Head of caudate nucleus (tissue), 42 donors: ENCODE measurements at regions not wholly inside any gene's neighbourhood (a gene's known extent, or its start where the extent isn't known, plus 50 kb on each side); places are given as distances from the start of the nearest gene placed in this dataset.

Source experiments
- DNase-seq, 42 donors: peaks; one replicate each; pipeline versions ENCODE4 v3.0.0 to v3.0.0-alpha.2; 2020 to 2021; ENCODE audit warnings: mixed read lengths in 7 of 42
- intact Hi-C: fragments of 100-400 bp; cut with DNase I; formaldehyde crosslinking; loops from one replicate; pipeline ENCODE4 v1.15.0; 2022

- intact Hi-C loops, result loop anchor here (5.0 kb wide), 3 partner anchors 178 to 318 kb away; partner anchors contain the start of gene ARHGAP5
- peak; percentile 57 to 92 (median 77) for DNase-seq
These were observed 52.0 kb upstream of the RNU6-8 start for GRCh38 chr14:32254952-32255679.

- intact Hi-C loops, result no loop called here
- DNase-seq, result no peak
These were observed 52.7 kb upstream of the RNU6-8 start for GRCh38 chr14:32255789-32256188.

GRCh38 chr14:32256576-32256975, 53.5 kb upstream of the RNU6-8 start:
- no peak for DNase-seq
- intact Hi-C loops, result no loop called here

GRCh38 chr14:32258336-32258993, 55.4 kb upstream of the RNU6-8 start:
- DNase-seq, result no peak
- intact Hi-C loops, result no loop called here

GRCh38 chr14:32259368-32260013, 56.4 kb upstream of the RNU6-8 start:
- no peak for DNase-seq
- intact Hi-C loops, result no loop called here

GRCh38 chr14:32263939-32264567, 61.0 kb upstream of the RNU6-8 start:
- no peak for DNase-seq
- intact Hi-C loops, result no loop called here

- DNase-seq, result no peak
These were observed 62.5 kb upstream of the RNU6-8 start for GRCh38 chr14:32265584-32265983.

GRCh38 chr14:32277998-32278397, 51.1 kb upstream of the AKAP6 start:
- intact Hi-C loops, result no loop called here
- no peak for DNase-seq

More at GRCh38 chr14:32265584-32265983, 62.5 kb upstream of the RNU6-8 start:
- intact Hi-C loops, result no loop called here
